PC-3 (cell line): ENCODE measurements at regions not wholly inside any gene's neighbourhood (a gene's known extent, or its start where the extent isn't known, plus 50 kb on each side); places are given as distances from the start of the nearest gene placed in this dataset.

Source experiments
- CTCF ChIP-seq: fragments of 300-600 bp; sonication (generic); conservative IDR thresholded peaks from 2 replicates; pipeline ENCODE4 v1.5.1; 2017; ENCODE audit warnings: antibody characterized with exemption, low read depth, mild to moderate bottlenecking, low read length
- EZH2 ChIP-seq: fragments of 300-600 bp; sonication (generic); IDR thresholded peaks from one replicate; pipeline ENCODE4 v1.6.1; 2017; ENCODE audit warnings: antibody characterized with exemption, mild to moderate bottlenecking, low read length; ENCODE audit not compliant: unreplicated experiment
- EZH2phosphoT487 ChIP-seq: fragments of 300-600 bp; sonication (generic); IDR thresholded peaks from 2 replicates; pipeline ENCODE4 v1.6.1; 2018; ENCODE audit warnings: mild to moderate bottlenecking, antibody characterized with exemption, low read length, borderline replicate concordance

GRCh38 chr13:79939689-79940088 is 401.2 kb downstream of the SPRY2 start:
- TF ChIP-seq CTCF (no peak), EZH2 (no peak), EZH2phosphoT487 (no peak)
